ENCODE measurements at regions not wholly inside any gene's neighbourhood (a gene's known extent, or its start where the extent isn't known, plus 50 kb on each side); places are given as distances from the start of the nearest gene placed in this dataset.

GRCh38 chr21:36548866-36549265 is 68.9 kb upstream of the CLDN14 start:
- Histone ChIP-seq H3K9me3 (replicated peaks; ENCODE audit: control insufficient read depth, insufficient read depth, low read depth, low read length) (no peaks in the 10 kb centered on the region), H3K4me2 (ENCODE audit: insufficient read depth, low read length) (no peak overlapping the region), H4K20me1 (replicated peaks; ENCODE audit: control insufficient read depth, insufficient read depth, low read length) (no peaks in the 10 kb centered on the region), H3K36me3 (ENCODE audit: control insufficient read depth, insufficient read depth, low read length) (no peaks in the 10 kb centered on the region), H3K4me1 (replicated peaks in 1 of 2; ENCODE audit: control insufficient read depth in 2 of 2, insufficient read depth in 2 of 2, low read length in 2 of 2) (no peaks in the 10 kb centered on the region), H3K79me2 (ENCODE audit: control insufficient read depth, insufficient read depth, low read length) (no peaks in the 10 kb centered on the region), H3K27me3 (ENCODE audit: control insufficient read depth in 2 of 2, insufficient read depth in 2 of 2, low read length in 2 of 2) (peaks cover 28 to 63% of the 10 kb centered on the region in 2 experiments; a peak in 4 of 5 replicates), H3K9me1 (ENCODE audit: control insufficient read depth, insufficient read depth, low read length) (no peaks in the 10 kb centered on the region), H2AFZ (ENCODE audit: low read depth, low read length) (no peak overlapping the region), H3K9ac (ENCODE audit: insufficient read depth in 1 of 2, low read depth in 2 of 2, low read length in 2 of 2) (no peak overlapping the region), H3K4me3 (no peak overlapping the region), H3K27ac (ENCODE audit: extremely low read depth, low read depth, low read length) (no peak overlapping the region)
- intact Hi-C loops (cut with micrococcal nuclease): no loop called here
- TF ChIP-seq HCFC1 (IDR thresholded peaks at IDR 0.05; ENCODE audit: low read depth, low read length) (no peak), FOXJ2 (tag; IDR thresholded peaks at IDR 0.05) (no peak), CC2D1A (IDR thresholded peaks at IDR 0.05) (no peak), SIRT6 (IDR thresholded peaks at IDR 0.05; ENCODE audit: low read depth, low read length) (no peak), FOXP1 (CRISPR knock-in tag; IDR thresholded peaks at IDR 0.05) (no peak)
- no peak for ATAC-seq
- in situ Hi-C loops (cut with MboI): no loop called here
- CTCF ChIA-PET (ENCODE audit: low intra/inter-chr PET ratio): no interaction called here
- FAIRE-seq: no peak
- 0% methylated on average over 3 of the region's 3 CpGs for WGBS (ENCODE audit: insufficient coverage, low coverage, missing lambda C conversion rate)
- no TSS peak for BruUV-seq (replicated peaks)
- POLR2A ChIA-PET: interaction anchor here (0.6 to 0.7 kb wide), 2 partner anchors 30 to 164 kb away, joined by 3 read pairs; no protein-coding TSS in a partner anchor
- no peak for DNase-seq (ENCODE audit: extremely low read depth in 1 of 4, low spot score in 3 of 4)

GRCh38 chr21:36549470-36549869 is 69.5 kb upstream of the CLDN14 start:
- 0% methylated on average over 7 of the region's 7 CpGs for WGBS (ENCODE audit: insufficient coverage, low coverage, missing lambda C conversion rate)
- ATAC-seq: no peak
- peaks cover 23 to 63% of the 10 kb centered on the region in 2 experiments; a peak in 4 of 5 replicates for H3K27me3 ChIP-seq (ENCODE audit: control insufficient read depth in 2 of 2, insufficient read depth in 2 of 2, low read length in 2 of 2)
- TF ChIP-seq ZNF282 (CRISPR knock-in tag; IDR thresholded peaks at IDR 0.05): no peak
- TF ChIP-seq POLR2H (tag; IDR thresholded peaks at IDR 0.05; ENCODE audit: low read depth): no peak
- no peak for TF ChIP-seq SIRT6 (IDR thresholded peaks at IDR 0.05; ENCODE audit: low read depth, low read length)
- no peak for TF ChIP-seq KAT7 (CRISPR knock-in tag; IDR thresholded peaks at IDR 0.05; ENCODE audit: borderline replicate concordance)
- TF ChIP-seq CXXC5 (CRISPR knock-in tag; IDR thresholded peaks at IDR 0.05): no peak
- no peak for TF ChIP-seq ZFX (CRISPR knock-in tag; IDR thresholded peaks at IDR 0.05)
- TF ChIP-seq ILK (tag; IDR thresholded peaks at IDR 0.05; ENCODE audit: borderline replicate concordance, low read depth): no peak
- TF ChIP-seq ZNF668 (CRISPR knock-in tag; IDR thresholded peaks at IDR 0.05): no peak
- TF ChIP-seq KLF16 (IDR thresholded peaks at IDR 0.05): no peak
- no peak for TF ChIP-seq CBFA2T2 (conservative IDR thresholded peaks at IDR 0.05)
- TF ChIP-seq SP2 (IDR thresholded peaks at IDR 0.05; ENCODE audit: extremely low read depth, low read depth, low read length, poor library complexity, severe bottlenecking): no peak
- no peak for TF ChIP-seq SAFB2 (IDR thresholded peaks at IDR 0.05; ENCODE audit: borderline replicate concordance, low read depth, low read length, severe bottlenecking)
- TF ChIP-seq ZSCAN32 (CRISPR knock-in tag; IDR thresholded peaks at IDR 0.05): no peak
- TF ChIP-seq POLR2AphosphoS2 (IDR thresholded peaks at IDR 0.05; ENCODE audit: low read length): no peak
- H3K9me1 ChIP-seq (ENCODE audit: control insufficient read depth, insufficient read depth, low read length): no peaks in the 10 kb centered on the region
- CTCF ChIA-PET (ENCODE audit: low intra/inter-chr PET ratio): no interaction called here
- no TSS peak for BruUV-seq (replicated peaks)
- H4K20me1 ChIP-seq (replicated peaks; ENCODE audit: control insufficient read depth, insufficient read depth, low read length): no peaks in the 10 kb centered on the region
- no peak overlapping the region for H3K9ac ChIP-seq (ENCODE audit: insufficient read depth in 1 of 2, low read depth in 2 of 2, low read length in 2 of 2)
- no peak overlapping the region for H3K4me2 ChIP-seq (ENCODE audit: insufficient read depth, low read length)
- FAIRE-seq: no peak
- no peak overlapping the region for H2AFZ ChIP-seq (ENCODE audit: low read depth, low read length)
- POLR2A ChIA-PET: interaction anchor here (0.7 kb wide), 1 partner anchor 29 kb away, joined by 3 read pairs; no protein-coding TSS in a partner anchor
- no peak for DNase-seq (ENCODE audit: extremely low read depth in 1 of 4, low spot score in 3 of 4)
- intact Hi-C loops (cut with micrococcal nuclease): no loop called here
- no peaks in the 10 kb centered on the region for H3K9me3 ChIP-seq (replicated peaks; ENCODE audit: control insufficient read depth, insufficient read depth, low read depth, low read length)
- no peaks in the 10 kb centered on the region for H3K79me2 ChIP-seq (ENCODE audit: control insufficient read depth, insufficient read depth, low read length)
- no peak overlapping the region for H3K27ac ChIP-seq (ENCODE audit: extremely low read depth, low read depth, low read length)
- H3K36me3 ChIP-seq (ENCODE audit: control insufficient read depth, insufficient read depth, low read length): no peaks in the 10 kb centered on the region
- H3K4me1 ChIP-seq (replicated peaks in 1 of 2; ENCODE audit: control insufficient read depth in 2 of 2, insufficient read depth in 2 of 2, low read length in 2 of 2): no peaks in the 10 kb centered on the region
- in situ Hi-C loops (cut with MboI): no loop called here
- H3K4me3 ChIP-seq: no peak overlapping the region
